ENCODE measurements at regions not wholly inside any gene's neighbourhood (a gene's known extent, or its start where the extent isn't known, plus 50 kb on each side); places are given as distances from the start of the nearest gene placed in this dataset.

GRCh38 chr2:145350011-145350410 is 830.1 kb upstream of the ZEB2 start:
- H3K27me3 ChIP-seq (ENCODE audit: insufficient read depth, low read length): no peaks in the 10 kb centered on the region
- H3K79me2 ChIP-seq (ENCODE audit: control insufficient read depth, insufficient read depth, low read length, unreplicated experiment): no peaks in the 10 kb centered on the region
- H3K4me1 ChIP-seq (ENCODE audit: control insufficient read depth, insufficient read depth, low read length, unreplicated experiment): peaks cover 5% of the 10 kb centered on the region
- no peak overlapping the region for H3K27ac ChIP-seq (ENCODE audit: low read depth, low read length)
- H2AFZ ChIP-seq (ENCODE audit: low read length, unreplicated experiment): peak overlapping the region; percentile 53
- no peak overlapping the region; the same call in 1 of the 2 replicates for H3K4me3 ChIP-seq (ENCODE audit: low read depth, low read length)
- no peaks in the 10 kb centered on the region for H3K36me3 ChIP-seq (ENCODE audit: insufficient read depth, low read length)

GRCh38 chr2:145344076-145344724 is 824.3 kb upstream of the ZEB2 start:
- no peak overlapping the region for H2AFZ ChIP-seq (ENCODE audit: low read length, unreplicated experiment)
- no peak overlapping the region for H3K27ac ChIP-seq (ENCODE audit: low read depth, low read length)
- H3K27me3 ChIP-seq (ENCODE audit: insufficient read depth, low read length): no peaks in the 10 kb centered on the region
- no peaks in the 10 kb centered on the region for H3K4me1 ChIP-seq (ENCODE audit: control insufficient read depth, insufficient read depth, low read length, unreplicated experiment)
- no peak overlapping the region for H3K4me3 ChIP-seq (ENCODE audit: low read depth, low read length)
- H3K36me3 ChIP-seq (ENCODE audit: insufficient read depth, low read length): no peaks in the 10 kb centered on the region
- H3K79me2 ChIP-seq (ENCODE audit: control insufficient read depth, insufficient read depth, low read length, unreplicated experiment): no peaks in the 10 kb centered on the region

GRCh38 chr2:145343287-145343686 is 823.4 kb upstream of the ZEB2 start:
- no peaks in the 10 kb centered on the region for H3K79me2 ChIP-seq (ENCODE audit: control insufficient read depth, insufficient read depth, low read length, unreplicated experiment)
- H3K36me3 ChIP-seq (ENCODE audit: insufficient read depth, low read length): no peaks in the 10 kb centered on the region
- H3K4me3 ChIP-seq (ENCODE audit: low read depth, low read length): no peak overlapping the region
- no peak overlapping the region for H3K27ac ChIP-seq (ENCODE audit: low read depth, low read length)
- no peaks in the 10 kb centered on the region for H3K4me1 ChIP-seq (ENCODE audit: control insufficient read depth, insufficient read depth, low read length, unreplicated experiment)
- H3K27me3 ChIP-seq (ENCODE audit: insufficient read depth, low read length): no peaks in the 10 kb centered on the region
- no peak overlapping the region for H2AFZ ChIP-seq (ENCODE audit: low read length, unreplicated experiment)

- Histone ChIP-seq H3K79me2 (ENCODE audit: control insufficient read depth, insufficient read depth, low read length, unreplicated experiment) (no peaks in the 10 kb centered on the region), H3K27me3 (ENCODE audit: insufficient read depth, low read length) (no peaks in the 10 kb centered on the region), H3K36me3 (ENCODE audit: insufficient read depth, low read length) (no peaks in the 10 kb centered on the region), H3K4me3 (ENCODE audit: low read depth, low read length) (no peak overlapping the region), H2AFZ (ENCODE audit: low read length, unreplicated experiment) (no peak overlapping the region), H3K27ac (ENCODE audit: low read depth, low read length) (no peak overlapping the region), H3K4me1 (ENCODE audit: control insufficient read depth, insufficient read depth, low read length, unreplicated experiment) (no peaks in the 10 kb centered on the region)
Measured at GRCh38 chr2:145341536-145341935, 821.6 kb upstream of the ZEB2 start.

- no peaks in the 10 kb centered on the region for H3K27me3 ChIP-seq (ENCODE audit: insufficient read depth, low read length)
- H2AFZ ChIP-seq (ENCODE audit: low read length, unreplicated experiment): peak overlapping the region; percentile 62
- no peak overlapping the region for H3K27ac ChIP-seq (ENCODE audit: low read depth, low read length)
- H3K4me1 ChIP-seq (ENCODE audit: control insufficient read depth, insufficient read depth, low read length, unreplicated experiment): no peaks in the 10 kb centered on the region
- H3K79me2 ChIP-seq (ENCODE audit: control insufficient read depth, insufficient read depth, low read length, unreplicated experiment): no peaks in the 10 kb centered on the region
- no peak overlapping the region for H3K4me3 ChIP-seq (ENCODE audit: low read depth, low read length)
- no peaks in the 10 kb centered on the region for H3K36me3 ChIP-seq (ENCODE audit: insufficient read depth, low read length)
Measured at GRCh38 chr2:145339646-145340045, 819.7 kb upstream of the ZEB2 start.

- H3K4me3 ChIP-seq (ENCODE audit: low read depth, low read length): no peak overlapping the region
- no peaks in the 10 kb centered on the region for H3K36me3 ChIP-seq (ENCODE audit: insufficient read depth, low read length)
- H2AFZ ChIP-seq (ENCODE audit: low read length, unreplicated experiment): no peak overlapping the region
- H3K27me3 ChIP-seq (ENCODE audit: insufficient read depth, low read length): no peaks in the 10 kb centered on the region
- no peaks in the 10 kb centered on the region for H3K79me2 ChIP-seq (ENCODE audit: control insufficient read depth, insufficient read depth, low read length, unreplicated experiment)
- H3K27ac ChIP-seq (ENCODE audit: low read depth, low read length): no peak overlapping the region
- no peaks in the 10 kb centered on the region for H3K4me1 ChIP-seq (ENCODE audit: control insufficient read depth, insufficient read depth, low read length, unreplicated experiment)
Measured at GRCh38 chr2:145332210-145332898, 812.4 kb upstream of the ZEB2 start.

GRCh38 chr2:145329971-145330370 is 810.1 kb upstream of the ZEB2 start:
- Histone ChIP-seq H3K36me3 (ENCODE audit: insufficient read depth, low read length) (no peaks in the 10 kb centered on the region), H3K4me1 (ENCODE audit: control insufficient read depth, insufficient read depth, low read length, unreplicated experiment) (no peaks in the 10 kb centered on the region), H3K27ac (ENCODE audit: low read depth, low read length) (no peak overlapping the region), H3K4me3 (ENCODE audit: low read depth, low read length) (no peak overlapping the region), H3K27me3 (ENCODE audit: insufficient read depth, low read length) (no peaks in the 10 kb centered on the region), H2AFZ (ENCODE audit: low read length, unreplicated experiment) (no peak overlapping the region), H3K79me2 (ENCODE audit: control insufficient read depth, insufficient read depth, low read length, unreplicated experiment) (no peaks in the 10 kb centered on the region)

GRCh38 chr2:145325485-145325884 is 805.6 kb upstream of the ZEB2 start:
- Histone ChIP-seq H3K36me3 (ENCODE audit: insufficient read depth, low read length) (no peaks in the 10 kb centered on the region), H3K4me1 (ENCODE audit: control insufficient read depth, insufficient read depth, low read length, unreplicated experiment) (no peaks in the 10 kb centered on the region), H3K4me3 (ENCODE audit: low read depth, low read length) (no peak overlapping the region), H3K79me2 (ENCODE audit: control insufficient read depth, insufficient read depth, low read length, unreplicated experiment) (no peaks in the 10 kb centered on the region), H3K27me3 (ENCODE audit: insufficient read depth, low read length) (no peaks in the 10 kb centered on the region), H2AFZ (ENCODE audit: low read length, unreplicated experiment) (no peak overlapping the region), H3K27ac (ENCODE audit: low read depth, low read length) (no peak overlapping the region)

- Histone ChIP-seq H3K79me2 (ENCODE audit: control insufficient read depth, insufficient read depth, low read length, unreplicated experiment) (no peaks in the 10 kb centered on the region), H3K27ac (ENCODE audit: low read depth, low read length) (no peak overlapping the region), H3K36me3 (ENCODE audit: insufficient read depth, low read length) (no peaks in the 10 kb centered on the region), H3K27me3 (ENCODE audit: insufficient read depth, low read length) (no peaks in the 10 kb centered on the region), H2AFZ (ENCODE audit: low read length, unreplicated experiment) (no peak overlapping the region), H3K4me1 (ENCODE audit: control insufficient read depth, insufficient read depth, low read length, unreplicated experiment) (no peaks in the 10 kb centered on the region), H3K4me3 (ENCODE audit: low read depth, low read length) (no peak overlapping the region)
Measured at GRCh38 chr2:145324748-145325147, 804.8 kb upstream of the ZEB2 start.

GRCh38 chr2:145323512-145323911 is 803.6 kb upstream of the ZEB2 start:
- H3K27ac ChIP-seq (ENCODE audit: low read depth, low read length): no peak overlapping the region
- no peaks in the 10 kb centered on the region for H3K4me1 ChIP-seq (ENCODE audit: control insufficient read depth, insufficient read depth, low read length, unreplicated experiment)
- no peak overlapping the region for H2AFZ ChIP-seq (ENCODE audit: low read length, unreplicated experiment)
- no peaks in the 10 kb centered on the region for H3K79me2 ChIP-seq (ENCODE audit: control insufficient read depth, insufficient read depth, low read length, unreplicated experiment)
- H3K27me3 ChIP-seq (ENCODE audit: insufficient read depth, low read length): no peaks in the 10 kb centered on the region
- H3K4me3 ChIP-seq (ENCODE audit: low read depth, low read length): no peak overlapping the region
- no peaks in the 10 kb centered on the region for H3K36me3 ChIP-seq (ENCODE audit: insufficient read depth, low read length)

GRCh38 chr2:145321344-145321743 is 801.4 kb upstream of the ZEB2 start:
- no peak overlapping the region for H3K4me3 ChIP-seq (ENCODE audit: low read depth, low read length)
- H3K4me1 ChIP-seq (ENCODE audit: control insufficient read depth, insufficient read depth, low read length, unreplicated experiment): no peaks in the 10 kb centered on the region
- no peak overlapping the region for H2AFZ ChIP-seq (ENCODE audit: low read length, unreplicated experiment)
- no peaks in the 10 kb centered on the region for H3K79me2 ChIP-seq (ENCODE audit: control insufficient read depth, insufficient read depth, low read length, unreplicated experiment)
- no peaks in the 10 kb centered on the region for H3K36me3 ChIP-seq (ENCODE audit: insufficient read depth, low read length)
- H3K27me3 ChIP-seq (ENCODE audit: insufficient read depth, low read length): no peaks in the 10 kb centered on the region
- no peak overlapping the region for H3K27ac ChIP-seq (ENCODE audit: low read depth, low read length)
